Naive B cell (primary cell): ENCODE measurements at regions not wholly inside any gene's neighbourhood (a gene's known extent, or its start where the extent isn't known, plus 50 kb on each side); places are given as distances from the start of the nearest gene placed in this dataset.

Source experiments
- ATAC-seq, 2 donors: fragments of 150-1000 bp; cut with Tn5 transposase; 2 replicates each; pipeline ENCODE4 v1.10.0; 2021; ENCODE audit warnings: low read depth in 2 of 2, mild to moderate bottlenecking in 2 of 2, moderate library complexity in 2 of 2
- DNase-seq: peaks from one replicate; pipeline ENCODE4 v3.0.0; 2022
- H3K27ac Mint-ChIP-seq, 6 donors: one replicate each; pipeline ENCODE4 v1.8.0; 2020 to 2022; ENCODE audit warnings: mild to moderate bottlenecking in 6 of 6, mixed read lengths in 6 of 6, moderate library complexity in 5 of 6, inconsistent platforms in 2 of 6
- H3K27me3 Mint-ChIP-seq, 3 donors: one replicate each; pipeline ENCODE4 v1.8.0; 2021 to 2022; ENCODE audit warnings: mixed read lengths in 3 of 3, mild to moderate bottlenecking in 1 of 3
- H3K36me3 Mint-ChIP-seq, 2 donors: one replicate each; pipeline ENCODE4 v1.8.0; 2020 to 2022; ENCODE audit warnings: mixed read lengths in 2 of 2, inconsistent platforms in 1 of 2, mild to moderate bottlenecking in 1 of 2
- H3K4me1 Mint-ChIP-seq, 3 donors: one replicate each; pipeline ENCODE4 v1.8.0; 2020 to 2022; ENCODE audit warnings: mixed read lengths in 3 of 3, inconsistent platforms in 1 of 3, mild to moderate bottlenecking in 1 of 3, moderate library complexity in 1 of 3
- H3K4me3 Mint-ChIP-seq, 8 donors: one replicate each; pipeline ENCODE4 v1.8.0; 2020 to 2022; ENCODE audit warnings: mild to moderate bottlenecking in 8 of 8, mixed read lengths in 8 of 8, moderate library complexity in 8 of 8, inconsistent platforms in 2 of 8
- H3K9me3 Mint-ChIP-seq, 7 donors: one replicate each; pipeline ENCODE4 v1.8.0; 2020 to 2022; ENCODE audit warnings: mixed read lengths in 7 of 7, mild to moderate bottlenecking in 5 of 7, inconsistent platforms in 2 of 7, moderate library complexity in 1 of 7

DNA sequence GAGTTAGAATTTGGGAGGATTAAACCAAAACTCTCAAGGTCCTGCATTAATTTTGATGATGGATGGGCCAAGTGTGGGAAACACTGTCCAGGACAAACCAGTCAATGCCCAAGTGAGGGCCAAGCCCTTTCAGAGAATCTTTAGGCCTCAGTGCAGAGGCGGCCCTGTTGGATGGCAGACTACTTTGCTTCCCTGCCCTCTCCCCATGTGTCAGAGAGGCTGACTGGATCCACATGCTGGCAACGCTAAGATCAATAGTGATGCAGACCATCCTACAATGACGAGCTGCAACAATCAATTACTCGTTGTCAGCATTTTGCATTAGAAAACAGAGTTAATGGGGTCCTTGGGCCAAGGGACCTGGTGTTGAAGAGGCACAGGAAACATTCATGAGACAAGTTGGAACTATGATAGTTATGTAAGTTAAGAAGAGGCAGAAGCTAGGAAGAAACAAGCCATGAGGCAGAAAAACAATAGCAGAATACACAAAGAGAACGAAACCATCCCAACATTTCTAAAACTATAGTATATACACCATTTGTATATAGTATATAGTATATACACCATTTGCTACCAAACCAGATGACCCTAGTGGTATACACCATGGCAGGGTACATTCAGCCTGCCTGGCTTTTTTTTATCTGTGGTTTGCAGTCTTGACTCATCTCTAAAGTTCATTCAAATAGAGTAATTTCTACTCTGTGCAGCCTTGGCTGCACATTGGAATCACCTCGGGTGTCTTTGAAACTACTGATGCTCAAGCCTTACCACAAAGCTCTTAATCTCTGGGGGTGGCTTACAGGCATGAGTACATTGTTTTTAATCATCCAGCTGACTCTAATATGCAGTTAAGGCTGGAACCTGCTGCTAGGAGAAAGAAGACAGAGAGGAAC is 147.7 kb upstream of the GYPA start:
- peak overlapping the region in 1 of 6 donors; percentile 10 for H3K27ac Mint-ChIP-seq
- no peak overlapping the region for H3K4me3 Mint-ChIP-seq
- H3K4me1 Mint-ChIP-seq: no peaks in the 10 kb centered on the region
- no peak for ATAC-seq
- peaks cover 0 to 4% (median 0%) of the 10 kb centered on the region in 3 donors for H3K27me3 Mint-ChIP-seq
- H3K36me3 Mint-ChIP-seq: no peaks in the 10 kb centered on the region
- no peak for DNase-seq
- peaks cover 0 to 2% (median 0%) of the 10 kb centered on the region in 7 donors for H3K9me3 Mint-ChIP-seq

- ATAC-seq (no peak), DNase-seq (no peak)
- Mint-ChIP-seq H3K4me1 (no peaks in the 10 kb centered on the region), H3K27ac (no peak overlapping the region), H3K9me3 (peaks cover 0 to 2% (median 0%) of the 10 kb centered on the region in 7 donors), H3K4me3 (no peak overlapping the region), H3K27me3 (peaks cover 0 to 4% (median 0%) of the 10 kb centered on the region in 3 donors), H3K36me3 (no peaks in the 10 kb centered on the region)
Observed at GRCh38 chr4:144289667-144290428, 149.3 kb upstream of the GYPA start.

- Mint-ChIP-seq H3K4me3 (no peak overlapping the region), H3K36me3 (no peaks in the 10 kb centered on the region), H3K27ac (peak overlapping the region in 1 of 6 donors; percentile 33), H3K4me1 (no peaks in the 10 kb centered on the region), H3K9me3 (no peaks in the 10 kb centered on the region), H3K27me3 (peaks cover 0 to 4% (median 0%) of the 10 kb centered on the region in 3 donors)
- DNase-seq: no peak
- no peak for ATAC-seq
Observed at GRCh38 chr4:144291164-144291563, 150.6 kb upstream of the GYPA start.

DNA sequence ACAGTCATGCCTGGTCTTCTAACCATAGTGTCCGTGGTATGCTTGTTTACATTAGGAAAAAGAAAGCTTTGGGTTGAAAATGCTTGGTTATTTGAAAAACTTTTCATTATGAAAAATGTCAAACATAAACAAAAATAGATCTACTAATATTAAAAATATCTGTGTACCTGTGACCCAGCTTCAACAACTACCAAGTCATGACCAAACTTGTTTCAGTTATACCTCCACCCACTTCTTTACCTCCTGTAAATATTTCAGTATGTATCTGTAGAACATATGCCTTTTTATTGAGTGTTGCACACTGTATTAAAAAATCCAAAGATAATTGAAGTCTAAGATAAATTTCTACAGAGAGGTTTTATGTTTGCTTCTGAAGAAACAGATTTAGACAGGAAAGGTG is 153.7 kb upstream of the GYPA start:
- Mint-ChIP-seq H3K27me3 (peaks cover 0 to 3% (median 0%) of the 10 kb centered on the region in 3 donors), H3K9me3 (peaks cover 0 to 2% (median 0%) of the 10 kb centered on the region in 7 donors)

GRCh38 chr4:144295286-144295995 is 154.9 kb upstream of the GYPA start:
- no peaks in the 10 kb centered on the region for H3K36me3 Mint-ChIP-seq
- no peaks in the 10 kb centered on the region for H3K27me3 Mint-ChIP-seq
- DNase-seq (no peak), ATAC-seq (no peak)
- H3K9me3 Mint-ChIP-seq: peaks cover 0 to 2% (median 0%) of the 10 kb centered on the region in 7 donors
- H3K27ac Mint-ChIP-seq: no peak overlapping the region
- H3K4me1 Mint-ChIP-seq: no peaks in the 10 kb centered on the region
- H3K4me3 Mint-ChIP-seq: no peak overlapping the region

More for the DNA sequence above, 153.7 kb upstream of the GYPA start:
- no peaks in the 10 kb centered on the region for H3K36me3 Mint-ChIP-seq
- no peak for DNase-seq
- no peaks in the 10 kb centered on the region for H3K4me1 Mint-ChIP-seq
- no peak overlapping the region for H3K4me3 Mint-ChIP-seq
- no peak overlapping the region for H3K27ac Mint-ChIP-seq
- ATAC-seq: no peak

DNA sequence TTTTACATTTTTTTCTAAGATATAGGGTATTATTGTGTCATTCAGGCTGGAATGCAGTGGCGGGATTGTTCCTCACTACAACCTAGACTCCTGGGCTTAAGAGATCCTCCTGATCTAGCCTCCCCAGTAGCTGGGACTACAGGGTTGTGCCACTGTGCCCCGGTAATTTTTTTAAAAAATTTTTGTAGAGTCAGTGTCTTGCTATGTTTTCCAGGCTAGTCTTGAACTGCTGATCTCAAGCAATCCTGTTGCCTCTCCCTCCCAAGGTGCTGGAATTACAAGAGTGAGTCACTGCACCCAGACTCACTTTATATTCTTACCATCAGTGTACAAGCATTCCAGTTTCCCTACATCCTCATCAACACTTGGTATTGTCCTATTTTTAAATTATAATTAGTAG is 156.4 kb upstream of the GYPA start:
- no peaks in the 10 kb centered on the region for H3K27me3 Mint-ChIP-seq
- no peak overlapping the region for H3K4me3 Mint-ChIP-seq
- no peak overlapping the region for H3K27ac Mint-ChIP-seq
- H3K4me1 Mint-ChIP-seq: no peaks in the 10 kb centered on the region
- H3K9me3 Mint-ChIP-seq: peaks cover 0 to 4% (median 0%) of the 10 kb centered on the region in 7 donors
- ATAC-seq (no peak), DNase-seq (no peak)
- H3K36me3 Mint-ChIP-seq: no peaks in the 10 kb centered on the region

DNA sequence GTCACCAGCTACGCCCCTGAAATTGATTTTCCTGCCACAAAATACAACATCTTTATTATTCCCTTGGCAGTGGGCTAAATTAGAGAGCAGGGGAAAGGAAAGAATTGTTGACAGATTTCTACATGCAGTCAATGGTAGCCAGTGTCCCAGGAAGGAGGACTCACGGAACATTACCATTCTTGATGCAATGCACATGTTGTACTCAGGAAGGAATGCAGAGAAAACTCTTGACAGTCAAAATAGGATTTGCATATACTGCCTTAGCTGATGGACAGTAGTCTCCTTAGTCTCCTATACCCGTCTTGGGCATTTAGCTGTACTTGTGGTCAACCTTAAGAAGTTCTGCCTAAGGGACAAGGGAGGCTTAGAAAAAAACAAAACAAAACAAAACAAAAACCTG is 158.0 kb upstream of the GYPA start:
- Mint-ChIP-seq H3K36me3 (no peaks in the 10 kb centered on the region), H3K4me1 (no peaks in the 10 kb centered on the region), H3K9me3 (peaks cover 0 to 4% (median 0%) of the 10 kb centered on the region in 7 donors), H3K4me3 (no peak overlapping the region), H3K27me3 (no peaks in the 10 kb centered on the region), H3K27ac (peak overlapping the region in 1 of 6 donors; percentile 12)
- no peak for DNase-seq
- ATAC-seq: no peak

GRCh38 chr4:144300616-144301015 is 160.1 kb upstream of the GYPA start:
- no peak overlapping the region for H3K4me3 Mint-ChIP-seq
- no peak for ATAC-seq
- no peaks in the 10 kb centered on the region for H3K36me3 Mint-ChIP-seq
- peaks cover 0 to 4% (median 0%) of the 10 kb centered on the region in 7 donors for H3K9me3 Mint-ChIP-seq
- no peaks in the 10 kb centered on the region for H3K4me1 Mint-ChIP-seq
- no peak for DNase-seq
- H3K27ac Mint-ChIP-seq: no peak overlapping the region
- no peaks in the 10 kb centered on the region for H3K27me3 Mint-ChIP-seq

DNA sequence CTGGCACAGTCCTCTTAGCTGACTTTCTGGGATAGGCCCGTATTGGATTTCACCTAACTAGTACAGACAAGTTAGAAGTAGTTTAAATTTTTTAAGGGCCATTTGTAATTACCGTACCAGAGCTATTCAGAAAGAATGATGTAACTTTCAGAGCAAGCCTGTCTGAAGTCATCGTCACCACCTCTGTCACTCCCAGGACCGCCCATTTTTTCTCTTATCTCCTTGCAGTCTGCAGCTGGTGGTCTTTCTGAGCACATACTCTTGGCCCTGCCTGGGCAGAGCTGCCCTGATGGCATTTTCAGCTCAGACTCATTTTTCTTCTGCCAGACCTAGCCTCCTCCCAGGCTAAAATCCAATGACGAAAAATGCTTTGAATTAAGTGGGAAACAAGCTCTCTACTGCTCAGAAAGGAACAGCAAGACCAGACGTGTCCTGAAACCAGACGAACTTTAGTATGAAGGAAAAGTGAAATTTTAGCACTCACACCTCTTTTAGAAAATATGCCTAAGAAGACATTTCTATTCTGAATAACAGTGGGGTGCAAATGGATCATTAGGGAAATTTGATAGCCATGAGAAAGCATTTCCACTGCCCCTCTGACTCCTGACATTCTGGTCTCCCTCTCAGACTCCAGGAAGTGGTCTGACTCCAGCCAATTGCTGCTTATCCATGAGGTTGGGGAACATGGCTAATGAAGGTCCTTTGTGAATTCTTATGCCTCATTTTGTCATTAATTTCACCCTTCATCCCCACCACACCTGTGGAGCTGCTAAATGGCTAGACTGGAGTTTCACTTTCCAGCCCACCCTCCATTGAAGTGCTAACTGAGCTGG is 162.4 kb upstream of the GYPA start:
- ATAC-seq (no peak), DNase-seq (no peak)
- Mint-ChIP-seq H3K36me3 (no peaks in the 10 kb centered on the region), H3K4me1 (no peaks in the 10 kb centered on the region), H3K9me3 (peaks cover 0 to 3% (median 0%) of the 10 kb centered on the region in 7 donors), H3K27me3 (no peaks in the 10 kb centered on the region), H3K27ac (peak overlapping the region in 1 of 6 donors; percentile 12), H3K4me3 (no peak overlapping the region)

GRCh38 chr4:144304025-144304424 is 163.5 kb upstream of the GYPA start:
- H3K4me1 Mint-ChIP-seq: no peaks in the 10 kb centered on the region
- no peak for ATAC-seq
- H3K27me3 Mint-ChIP-seq: no peaks in the 10 kb centered on the region
- DNase-seq: no peak
- H3K27ac Mint-ChIP-seq: no peak overlapping the region
- no peak overlapping the region for H3K4me3 Mint-ChIP-seq
- H3K9me3 Mint-ChIP-seq: peaks cover 0 to 3% (median 0%) of the 10 kb centered on the region in 7 donors
- H3K36me3 Mint-ChIP-seq: no peaks in the 10 kb centered on the region

DNA sequence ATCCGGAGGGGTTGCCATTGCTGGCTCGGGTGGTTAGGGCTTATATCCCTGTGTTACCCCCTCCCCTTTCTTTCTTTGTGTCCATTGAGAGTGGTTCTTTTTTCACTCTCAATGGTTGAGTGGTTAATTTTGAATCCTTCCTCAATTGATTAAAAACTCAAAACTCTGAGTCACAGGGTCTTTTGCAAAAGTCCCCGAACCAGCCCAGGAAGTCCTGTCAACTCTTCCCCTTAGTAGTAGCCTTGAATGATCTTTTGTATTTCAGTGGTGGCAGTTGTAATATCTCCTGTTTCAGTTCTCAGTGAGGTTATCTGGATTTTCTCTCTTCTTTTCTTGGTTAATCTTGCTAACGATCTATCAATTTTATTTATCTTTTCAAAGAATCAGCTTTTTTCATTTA is 170.0 kb upstream of the GYPA start:
- no peak for ATAC-seq
- H3K27me3 Mint-ChIP-seq: peaks cover 0 to 12% (median 0%) of the 10 kb centered on the region in 3 donors
- no peaks in the 10 kb centered on the region for H3K4me1 Mint-ChIP-seq
- DNase-seq: no peak
- H3K4me3 Mint-ChIP-seq: no peak overlapping the region
- peaks cover 4 to 37% (median 20%) of the 10 kb centered on the region in 7 donors for H3K9me3 Mint-ChIP-seq
- peak overlapping the region in 1 of 6 donors; percentile 68 for H3K27ac Mint-ChIP-seq
- peaks cover 10% of the 10 kb centered on the region in 2 donors for H3K36me3 Mint-ChIP-seq

GRCh38 chr4:144313370-144313769 is 172.9 kb upstream of the GYPA start:
- ATAC-seq: no peak
- H3K27ac Mint-ChIP-seq: no peak overlapping the region
- H3K4me1 Mint-ChIP-seq: peaks cover 0 to 7% (median 0%) of the 10 kb centered on the region in 3 donors
- H3K9me3 Mint-ChIP-seq: peaks cover 7 to 49% (median 23%) of the 10 kb centered on the region in 7 donors
- H3K36me3 Mint-ChIP-seq: peaks cover 10% of the 10 kb centered on the region in 2 donors
- H3K4me3 Mint-ChIP-seq: no peak overlapping the region
- DNase-seq: no peak
- peaks cover 0 to 12% (median 0%) of the 10 kb centered on the region in 3 donors for H3K27me3 Mint-ChIP-seq
